ENCODE measurements at regions not wholly inside any gene's neighbourhood (a gene's known extent, or its start where the extent isn't known, plus 50 kb on each side); places are given as distances from the start of the nearest gene placed in this dataset.
A peak's percentile ranks its signal among the peaks of the same experiment; 100 is the strongest.

GRCh38 chr1:199172171-199173124 is 533.6 kb downstream of the PTPRC start:
- no peak for DNase-seq

GRCh38 chr1:199173356-199173755 is 534.5 kb downstream of the PTPRC start:
- peak; percentile 28 for DNase-seq

GRCh38 chr1:199174336-199174735 is 535.5 kb downstream of the PTPRC start:
- DNase-seq = no peak

- DNase-seq = no peak
These were observed 537.9 kb downstream of the PTPRC start for GRCh38 chr1:199176713-199177112.

- DNase-seq = no peak
These were observed 538.4 kb downstream of the PTPRC start for GRCh38 chr1:199177241-199177640.

GRCh38 chr1:199178646-199179045 is 539.8 kb downstream of the PTPRC start:
- DNase-seq = no peak

GRCh38 chr1:199182186-199182843 is 543.5 kb downstream of the PTPRC start:
- no peak for DNase-seq

GRCh38 chr1:199184180-199184579 is 545.3 kb downstream of the PTPRC start:
- no peak for DNase-seq

GRCh38 chr1:199194862-199195261 is 556.0 kb downstream of the PTPRC start:
- DNase-seq = no peak

- DNase-seq = no peak
These were observed 558.9 kb downstream of the PTPRC start for GRCh38 chr1:199197695-199198094.

- DNase-seq = no peak
These were observed 563.5 kb downstream of the PTPRC start for GRCh38 chr1:199202331-199202730.

GRCh38 chr1:199204231-199204630 is 565.4 kb downstream of the PTPRC start:
- no peak for DNase-seq

GRCh38 chr1:199205740-199206441 is 567.1 kb downstream of the PTPRC start:
- DNase-seq = peak; percentile 28

- no peak for DNase-seq
These were observed 570.0 kb downstream of the PTPRC start for GRCh38 chr1:199208847-199209246.

GRCh38 chr1:199218065-199218464 is 579.2 kb downstream of the PTPRC start:
- DNase-seq = no peak

GRCh38 chr1:199218533-199218932 is 579.7 kb downstream of the PTPRC start:
- DNase-seq = no peak

- no peak for DNase-seq
These were observed 581.2 kb downstream of the PTPRC start for GRCh38 chr1:199220031-199220430.

GRCh38 chr1:199221371-199222150 is 582.7 kb downstream of the PTPRC start:
- no peak for DNase-seq

- DNase-seq = no peak
These were observed 585.1 kb downstream of the PTPRC start for GRCh38 chr1:199223936-199224335.

GRCh38 chr1:199226163-199226562 is 587.3 kb downstream of the PTPRC start:
- DNase-seq = peak; percentile 70

GRCh38 chr1:199242147-199242546 is 603.3 kb downstream of the PTPRC start:
- no peak for DNase-seq

GRCh38 chr1:199242601-199243000 is 603.8 kb downstream of the PTPRC start:
- DNase-seq = no peak

All from fibroblast of skin of right biceps (primary cell).